Type B pancreatic cell (in vitro differentiated cells): ENCODE measurements at regions not wholly inside any gene's neighbourhood (a gene's known extent, or its start where the extent isn't known, plus 50 kb on each side); places are given as distances from the start of the nearest gene placed in this dataset.

Source experiments
- DNase-seq: peaks from one replicate; pipeline ENCODE4 v3.0.0; 2021; ENCODE audit warnings: mixed read lengths; ENCODE audit not compliant: unreplicated experiment; ENCODE audit errors: extremely low spot score
- H3K27ac Mint-ChIP-seq: 2 replicates; pipeline ENCODE4 v1.8.0; 2021; ENCODE audit warnings: mild to moderate bottlenecking, mixed read lengths
- H3K27me3 Mint-ChIP-seq: 2 replicates; pipeline ENCODE4 v1.8.0; 2021; ENCODE audit warnings: mixed read lengths
- H3K36me3 Mint-ChIP-seq: 2 replicates; pipeline ENCODE4 v1.8.0; 2021; ENCODE audit warnings: mixed read lengths
- H3K4me1 Mint-ChIP-seq: one replicate; pipeline ENCODE4 v1.8.0; 2021; ENCODE audit warnings: mixed read lengths; ENCODE audit not compliant: unreplicated experiment
- H3K4me3 Mint-ChIP-seq: 2 replicates; pipeline ENCODE4 v1.8.0; 2021; ENCODE audit warnings: mild to moderate bottlenecking, mixed read lengths
- H3K9me3 Mint-ChIP-seq: 2 replicates; pipeline ENCODE4 v1.8.0; 2021; ENCODE audit warnings: mixed read lengths
- CTCF ChIP-seq: fragments of 200-600 bp; sonication (generic); conservative IDR thresholded peaks from 2 replicates; pipeline ENCODE4 v1.5.0; 2021; ENCODE audit warnings: antibody characterized with exemption, mild to moderate bottlenecking

DNA sequence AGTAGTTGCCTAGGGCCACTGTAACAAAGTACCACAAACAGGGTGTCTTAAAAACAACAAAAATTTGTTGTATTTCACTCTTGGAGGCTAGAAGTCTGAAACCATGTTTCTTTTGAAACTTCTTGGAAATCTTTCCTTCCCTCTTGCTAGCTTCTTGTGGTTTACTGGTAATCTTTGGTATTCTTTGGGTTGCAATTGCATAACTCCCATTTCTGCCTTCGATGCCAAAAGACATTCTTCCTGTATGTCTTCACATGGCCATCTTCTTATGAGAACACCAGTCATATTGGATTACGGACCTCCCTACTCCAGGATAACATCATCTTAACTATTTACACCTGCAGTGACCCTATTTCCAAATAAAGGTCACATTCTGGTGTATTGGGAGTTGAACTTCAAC is 357.4 kb downstream of the PPP1R3A start:
- Mint-ChIP-seq H3K4me3 (no peak overlapping the region), H3K27me3 (no peaks in the 10 kb centered on the region), H3K36me3 (no peaks in the 10 kb centered on the region), H3K27ac (no peak overlapping the region), H3K9me3 (no peaks in the 10 kb centered on the region), H3K4me1 (no peaks in the 10 kb centered on the region)
- TF ChIP-seq CTCF: no peak
- DNase-seq: no peak

GRCh38 chr7:113550966-113551365 is 367.8 kb downstream of the PPP1R3A start:
- no peaks in the 10 kb centered on the region for H3K4me1 Mint-ChIP-seq
- no peaks in the 10 kb centered on the region for H3K36me3 Mint-ChIP-seq
- no peak for TF ChIP-seq CTCF
- no peak overlapping the region for H3K4me3 Mint-ChIP-seq
- no peaks in the 10 kb centered on the region for H3K9me3 Mint-ChIP-seq
- DNase-seq: no peak
- H3K27ac Mint-ChIP-seq: no peak overlapping the region
- H3K27me3 Mint-ChIP-seq: no peaks in the 10 kb centered on the region

GRCh38 chr7:113548561-113548960 is 370.2 kb downstream of the PPP1R3A start:
- DNase-seq: no peak
- no peaks in the 10 kb centered on the region for H3K4me1 Mint-ChIP-seq
- H3K4me3 Mint-ChIP-seq: no peak overlapping the region
- no peaks in the 10 kb centered on the region for H3K36me3 Mint-ChIP-seq
- H3K9me3 Mint-ChIP-seq: no peaks in the 10 kb centered on the region
- no peaks in the 10 kb centered on the region for H3K27me3 Mint-ChIP-seq
- H3K27ac Mint-ChIP-seq: no peak overlapping the region
- no peak for TF ChIP-seq CTCF

- Mint-ChIP-seq H3K4me1 (no peaks in the 10 kb centered on the region), H3K27me3 (no peaks in the 10 kb centered on the region), H3K27ac (no peak overlapping the region), H3K9me3 (no peaks in the 10 kb centered on the region), H3K4me3 (no peak overlapping the region), H3K36me3 (no peaks in the 10 kb centered on the region)
- no peak for TF ChIP-seq CTCF
- DNase-seq: no peak
Observed at GRCh38 chr7:113548137-113548536, 370.7 kb downstream of the PPP1R3A start.

DNA sequence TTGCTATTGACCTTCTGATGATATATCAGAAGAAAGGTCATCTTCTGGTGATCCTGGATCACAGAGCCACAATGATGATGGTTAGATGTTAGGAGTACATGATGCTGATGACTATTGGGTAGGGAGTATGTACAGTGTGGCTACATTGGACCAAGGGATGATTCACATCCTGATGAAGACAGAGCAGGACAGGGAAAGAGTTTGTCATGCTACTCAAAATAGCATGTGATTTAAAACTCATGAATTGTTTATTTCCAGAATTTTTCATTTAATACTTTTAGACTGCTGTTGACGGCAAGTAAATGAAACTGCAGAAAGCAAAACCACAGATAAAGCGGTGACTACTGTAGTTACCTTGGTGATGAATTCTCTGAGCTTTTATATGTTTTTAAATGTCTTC is 397.3 kb downstream of the PPP1R3A start:
- Mint-ChIP-seq H3K4me1 (no peaks in the 10 kb centered on the region), H3K27me3 (no peaks in the 10 kb centered on the region), H3K27ac (no peak overlapping the region), H3K4me3 (no peak overlapping the region), H3K9me3 (no peaks in the 10 kb centered on the region), H3K36me3 (no peaks in the 10 kb centered on the region)
- TF ChIP-seq CTCF: no peak
- no peak for DNase-seq

GRCh38 chr7:113519472-113519871 is 399.3 kb downstream of the PPP1R3A start:
- Mint-ChIP-seq H3K4me3 (no peak overlapping the region), H3K36me3 (no peaks in the 10 kb centered on the region), H3K9me3 (no peaks in the 10 kb centered on the region), H3K4me1 (no peaks in the 10 kb centered on the region), H3K27me3 (no peaks in the 10 kb centered on the region), H3K27ac (no peak overlapping the region)
- no peak for DNase-seq
- no peak for TF ChIP-seq CTCF
